Fibroblast of the conjunctiva (primary cell): ENCODE measurements at regions not wholly inside any gene's neighbourhood (a gene's known extent, or its start where the extent isn't known, plus 50 kb on each side); places are given as distances from the start of the nearest gene placed in this dataset.
A peak's percentile ranks its signal among the peaks of the same experiment; 100 is the strongest.
"Not testable (repeated sequence)": the region's sequence is repeated elsewhere in the genome, so short reads cannot be mapped to it uniquely, and the experiment has no call there.

Experiments used
- DNase-seq: peaks from one replicate; pipeline ENCODE4 v3.0.0-alpha.2; 2010; ENCODE audit warnings: low read depth

DNA sequence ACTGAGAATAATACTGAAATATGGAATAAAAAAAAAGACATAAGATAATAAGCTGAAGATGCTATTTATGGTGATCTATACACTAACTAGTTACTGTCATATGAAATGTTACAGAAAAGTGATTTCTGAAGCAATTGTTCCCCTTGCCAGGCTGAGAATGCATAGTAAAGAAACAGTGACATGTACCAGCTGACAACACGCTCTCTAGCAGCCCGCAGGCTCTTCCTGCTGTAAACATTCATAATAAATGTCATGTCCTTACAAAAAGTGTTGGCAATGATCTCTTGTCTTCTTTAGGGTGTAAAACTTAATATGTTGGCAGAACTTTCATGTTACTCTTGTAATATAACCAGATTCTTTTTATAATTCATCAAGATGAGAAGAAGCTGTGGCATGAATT lies 1171.3 kb downstream of the DSC3 start:
- no peak for DNase-seq

DNA sequence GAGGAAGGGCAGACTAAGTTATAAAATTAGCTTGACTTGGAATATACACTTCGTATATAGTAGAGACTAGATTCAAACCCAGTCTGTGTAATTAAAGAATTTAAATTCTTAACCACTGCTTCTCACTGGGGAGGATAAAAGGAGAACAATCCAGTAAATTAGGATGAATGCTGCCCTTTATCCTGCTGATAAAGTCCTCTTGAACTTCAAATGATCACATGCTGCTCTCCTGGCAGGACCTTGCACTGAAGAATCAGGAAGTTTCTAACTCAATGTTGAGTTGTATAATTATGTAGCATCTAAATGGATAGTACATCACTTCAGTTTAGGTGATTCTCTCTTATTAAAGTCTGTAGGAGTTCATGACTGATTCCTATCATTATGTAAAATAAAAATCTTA lies 1179.7 kb downstream of the DSC3 start:
- DNase-seq: no peak

DNA sequence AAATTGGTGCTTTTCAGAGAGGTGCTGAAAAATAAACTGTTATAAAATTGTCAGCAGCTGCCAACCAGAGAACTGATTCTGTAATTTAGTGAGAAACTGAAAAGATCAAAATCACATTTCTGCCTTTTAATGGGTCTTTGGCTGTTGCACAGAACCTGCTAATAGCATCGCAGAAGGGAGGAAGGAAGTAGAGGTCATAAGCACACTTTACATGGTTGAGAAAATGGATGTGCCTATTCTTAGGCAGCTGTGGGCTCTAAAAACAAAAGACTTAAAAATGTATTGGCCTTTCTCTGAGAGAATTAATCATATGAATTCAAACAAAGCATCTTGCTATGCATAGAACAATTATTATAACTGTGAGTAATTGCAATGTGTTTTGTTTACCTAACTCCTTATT lies 1186.9 kb downstream of the DSC3 start:
- DNase-seq: no peak

DNA sequence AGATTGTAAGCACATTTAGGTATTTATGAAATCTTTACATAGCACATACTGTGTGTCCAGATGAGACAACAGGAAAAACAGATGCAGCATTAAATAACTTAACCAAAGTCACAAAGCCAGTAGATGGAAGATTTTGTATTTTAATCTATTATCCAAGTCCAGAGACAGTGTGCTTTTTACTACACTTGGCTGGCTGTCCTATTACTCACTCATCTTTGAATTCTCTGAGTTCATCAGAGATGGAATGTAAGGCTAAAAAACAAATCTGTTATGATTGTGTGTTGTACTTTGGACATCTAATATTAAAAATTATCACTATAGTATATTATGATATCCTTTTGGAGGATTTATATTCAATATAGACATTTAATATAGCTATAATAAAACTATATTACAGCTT lies 1189.4 kb downstream of the DSC3 start:
- DNase-seq: no peak

DNA sequence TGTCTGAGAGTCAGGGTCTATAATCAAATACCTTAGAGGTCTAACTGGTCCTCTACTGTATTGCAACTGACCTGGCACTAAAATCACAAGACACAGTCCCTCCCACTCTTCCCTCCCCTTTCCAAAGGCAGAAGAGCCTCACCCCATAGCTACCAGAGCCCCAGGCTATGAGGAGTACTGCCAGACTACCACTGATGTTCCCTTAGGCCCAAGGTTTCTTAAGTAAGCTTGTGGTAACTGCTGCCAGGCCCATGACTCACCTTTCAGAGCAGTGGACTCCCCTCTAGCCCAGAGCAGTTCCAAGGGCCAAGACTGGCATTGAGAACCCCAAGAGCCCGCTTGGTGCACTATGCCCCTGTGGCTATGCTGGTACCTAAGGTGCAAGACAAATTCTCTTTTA lies 1193.4 kb downstream of the DSC3 start:
- DNase-seq: no peak

DNA sequence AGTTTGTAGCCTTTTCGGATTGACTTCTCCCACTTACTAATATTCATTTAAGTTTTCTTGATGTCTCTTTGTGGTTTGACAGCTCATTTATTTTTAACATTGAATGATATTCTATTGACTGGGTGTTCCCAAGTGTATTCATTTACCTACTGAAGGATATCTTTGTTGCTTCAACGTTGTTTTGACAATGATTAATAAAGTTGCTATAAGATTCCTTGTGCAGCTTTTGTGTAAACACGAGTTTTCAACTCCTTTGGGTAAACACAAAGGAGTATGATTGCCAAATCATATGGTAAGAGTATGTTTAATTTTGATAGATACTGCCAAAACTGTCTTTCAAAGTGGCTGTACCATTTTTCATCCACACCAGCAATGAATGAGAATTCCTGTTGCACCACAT lies 1200.9 kb downstream of the DSC3 start:
- DNase-seq: no peak

DNA sequence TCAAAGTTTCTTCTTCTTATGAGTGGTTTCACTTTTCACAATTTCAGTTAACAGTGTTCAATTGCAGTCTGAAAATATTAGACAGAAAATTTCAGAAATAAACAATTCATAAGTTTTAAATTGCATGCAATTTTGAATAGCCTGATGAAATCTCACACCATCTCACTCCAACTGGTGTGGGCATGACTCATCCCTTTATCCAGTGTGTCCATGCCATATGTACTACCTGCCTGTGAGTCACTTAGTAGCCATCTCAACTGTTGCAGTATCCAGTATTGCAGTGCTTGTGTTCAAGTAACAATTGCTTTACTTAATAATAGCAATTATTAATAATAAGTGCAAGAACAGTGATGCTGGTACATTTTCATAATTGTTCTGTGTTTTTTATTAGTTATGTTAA lies 1202.5 kb downstream of the DSC3 start:
- peak; percentile 69 for DNase-seq

DNA sequence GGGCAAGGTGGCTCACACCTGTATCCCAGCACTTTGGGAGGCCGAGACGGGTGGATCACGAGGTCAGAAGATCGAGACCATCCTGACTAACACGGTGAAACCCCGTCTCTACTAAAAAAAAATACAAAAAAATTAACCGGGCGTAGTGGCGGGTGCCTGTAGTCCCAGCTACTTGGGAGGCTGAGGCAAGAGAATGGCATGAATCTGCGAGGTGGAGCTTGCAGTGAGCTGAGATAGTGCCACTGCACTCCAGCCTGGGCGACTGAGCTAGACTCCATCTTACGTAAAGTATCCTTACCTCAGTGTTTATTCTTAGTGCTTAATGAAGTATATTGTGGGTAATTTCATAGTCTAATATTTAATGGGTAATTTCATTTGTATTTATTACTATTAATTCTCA lies 1203.6 kb downstream of the DSC3 start:
- not testable (repeated sequence) for DNase-seq

DNA sequence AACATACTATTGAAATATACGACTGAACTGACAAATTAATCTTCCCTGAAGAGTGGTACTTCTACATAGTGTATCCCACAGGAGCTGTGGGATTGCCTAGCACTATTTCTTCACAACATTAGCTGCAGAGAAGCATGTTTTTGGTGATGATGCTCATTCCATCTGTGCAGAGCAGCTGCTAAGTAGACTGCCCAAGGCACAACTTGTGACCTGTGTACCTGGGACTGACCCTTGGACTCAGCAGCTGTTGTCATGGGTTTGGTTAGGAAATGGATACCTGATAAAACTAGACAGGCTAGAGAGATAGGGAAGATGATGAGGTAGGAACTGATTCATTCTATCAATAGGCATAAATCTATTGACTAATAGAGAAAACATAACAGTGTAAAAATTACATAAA lies 1204.0 kb downstream of the DSC3 start:
- DNase-seq: no peak

DNA sequence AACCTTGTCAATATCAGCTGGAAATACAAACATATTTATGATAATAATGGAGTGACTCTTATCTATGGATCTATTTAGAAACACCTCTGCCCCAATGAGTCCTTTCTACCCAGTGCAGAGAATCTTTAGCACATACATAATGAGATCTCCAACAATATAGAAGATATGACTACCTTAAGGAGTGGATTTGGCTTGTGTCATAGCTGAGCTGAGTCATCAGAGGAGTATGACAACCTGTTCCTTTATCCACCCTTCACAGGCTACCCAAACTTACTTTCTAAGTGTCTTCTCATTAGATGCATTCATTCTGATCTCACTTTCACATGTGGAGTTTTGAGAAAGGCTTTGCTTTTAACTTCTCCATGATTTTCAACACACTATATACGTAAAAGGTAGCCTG lies 1218.9 kb downstream of the DSC3 start:
- no peak for DNase-seq

DNA sequence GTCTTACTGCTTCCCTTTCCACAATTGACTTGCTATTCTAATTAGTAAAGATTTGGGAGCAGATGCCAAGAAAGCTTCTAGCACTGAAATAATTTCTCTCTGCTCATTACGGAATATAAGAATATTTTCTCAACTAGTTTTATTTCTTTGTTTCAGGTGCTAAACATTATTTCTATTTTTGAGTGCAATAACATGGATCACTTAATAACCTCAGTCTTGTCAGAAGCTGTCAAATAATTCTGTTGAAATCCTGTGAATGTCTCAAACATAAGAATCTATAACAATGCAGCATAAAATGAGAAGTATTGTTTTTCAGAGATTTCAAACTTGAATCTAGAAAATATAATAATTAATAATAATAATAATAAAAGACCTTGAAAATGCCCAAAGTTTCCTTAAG lies 1221.0 kb downstream of the DSC3 start:
- no peak for DNase-seq

DNA sequence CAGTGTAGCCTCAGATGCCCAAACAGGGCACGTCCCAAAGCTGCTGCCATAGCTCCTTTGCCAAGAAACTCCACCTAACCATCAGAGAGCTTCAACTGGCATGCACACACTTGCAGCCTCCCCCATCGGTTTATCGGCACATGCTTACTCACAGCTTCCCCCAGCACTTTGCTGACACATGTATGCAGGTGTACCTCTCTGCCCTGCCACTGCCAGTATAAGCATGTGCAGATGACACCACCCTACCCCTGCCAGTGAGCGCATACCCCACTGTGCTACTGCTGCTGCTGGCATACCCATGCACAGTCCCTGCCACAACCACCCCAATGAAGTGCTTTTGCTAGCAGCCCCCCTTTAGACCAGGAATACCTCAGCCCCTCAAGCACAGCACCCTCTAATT lies 1231.0 kb downstream of the DSC3 start:
- no peak for DNase-seq

DNA sequence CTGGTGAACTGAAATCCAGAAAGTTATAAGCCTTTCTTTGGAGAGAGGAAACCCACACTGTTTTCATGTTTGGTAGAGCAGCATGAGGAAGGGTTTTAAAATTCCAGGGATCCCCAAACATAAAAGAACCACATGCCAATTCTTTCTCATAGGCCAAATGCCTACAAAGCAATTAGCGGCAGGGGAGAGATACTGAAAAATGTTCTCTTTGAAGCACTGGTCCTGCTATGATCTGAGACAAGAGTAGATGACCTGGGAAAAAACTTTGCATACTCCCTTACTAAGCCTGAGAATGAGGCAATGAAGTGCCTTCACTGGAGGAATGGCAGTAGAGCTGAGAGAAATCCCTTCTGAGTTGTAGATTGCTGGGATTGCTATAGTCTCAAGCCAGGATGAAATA lies 1261.7 kb downstream of the DSC3 start:
- DNase-seq: no peak

DNA sequence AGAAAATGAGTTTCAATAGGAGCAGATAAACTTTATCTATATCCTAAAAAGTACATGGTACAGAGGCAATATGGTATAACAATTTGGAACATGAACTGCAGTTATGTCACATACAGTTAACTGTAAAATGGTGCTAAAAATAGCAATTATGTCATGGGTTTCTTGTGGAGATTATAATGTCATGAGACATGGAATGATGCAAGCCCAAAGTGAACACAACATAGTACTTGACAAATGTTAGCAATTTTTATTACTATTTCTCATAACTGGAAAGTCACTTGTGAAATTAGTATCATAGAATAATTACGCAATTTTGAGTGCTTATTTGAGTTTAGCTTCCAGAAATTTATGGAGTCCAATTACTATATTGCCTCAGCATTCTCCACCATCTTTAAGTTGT lies 1263.4 kb downstream of the DSC3 start:
- DNase-seq: no peak

DNA sequence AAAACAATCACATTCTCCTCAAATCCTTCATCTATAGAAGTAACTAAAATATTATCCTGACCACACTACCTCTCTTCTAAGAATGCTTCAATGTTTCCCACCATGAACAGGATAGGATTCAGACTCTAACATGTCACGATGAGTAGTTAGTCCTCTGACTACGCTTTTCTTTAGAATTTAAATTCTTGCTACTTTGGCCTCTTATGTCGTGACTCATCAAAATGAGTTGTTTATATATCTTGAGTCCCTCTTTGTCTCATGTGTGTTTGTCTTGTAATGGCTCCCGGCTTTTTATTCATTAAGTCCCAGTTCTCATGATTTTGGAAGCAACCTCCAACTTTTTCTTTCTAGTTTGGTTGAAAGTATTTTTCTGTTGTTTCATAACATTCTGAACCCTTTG lies 1289.2 kb downstream of the DSC3 start:
- no peak for DNase-seq

DNA sequence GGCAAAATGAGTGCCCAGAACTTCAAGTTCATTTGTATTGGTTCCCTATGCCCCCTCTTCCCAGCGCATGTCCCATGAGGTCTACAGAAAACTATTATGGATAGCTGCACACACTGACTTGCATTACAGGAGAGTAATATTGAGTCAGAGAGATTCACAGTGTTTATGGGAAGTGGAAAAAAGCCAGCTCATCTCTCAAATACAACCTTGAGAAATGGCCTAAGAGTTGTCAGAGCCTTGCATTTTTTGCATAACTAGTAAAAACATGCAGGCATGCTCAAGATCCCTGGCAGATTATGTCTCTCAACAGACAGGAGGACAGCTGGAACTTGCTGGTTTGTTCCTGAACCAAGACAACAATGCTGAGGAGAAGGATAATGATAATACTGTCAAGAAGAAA lies 1292.8 kb downstream of the DSC3 start:
- no peak for DNase-seq

DNA sequence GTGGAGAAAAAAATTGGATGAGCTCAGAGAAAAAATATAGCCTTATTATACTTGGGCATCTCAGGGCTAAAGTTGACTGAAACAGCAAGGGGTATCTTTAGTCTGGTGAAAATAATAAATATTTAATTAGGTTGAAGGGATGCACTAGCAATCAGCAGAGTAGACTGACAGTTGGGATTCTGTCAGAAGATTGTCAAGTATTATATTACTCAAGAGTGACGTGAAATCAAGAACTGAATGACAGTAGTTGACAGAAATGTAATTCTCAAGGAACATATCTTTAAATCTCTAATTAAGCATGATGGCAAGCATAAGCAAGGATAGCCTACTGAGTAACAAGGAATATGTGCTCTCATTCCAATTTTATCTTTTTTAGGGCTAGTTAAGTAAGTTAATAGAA lies 1301.1 kb downstream of the DSC3 start:
- no peak for DNase-seq

DNA sequence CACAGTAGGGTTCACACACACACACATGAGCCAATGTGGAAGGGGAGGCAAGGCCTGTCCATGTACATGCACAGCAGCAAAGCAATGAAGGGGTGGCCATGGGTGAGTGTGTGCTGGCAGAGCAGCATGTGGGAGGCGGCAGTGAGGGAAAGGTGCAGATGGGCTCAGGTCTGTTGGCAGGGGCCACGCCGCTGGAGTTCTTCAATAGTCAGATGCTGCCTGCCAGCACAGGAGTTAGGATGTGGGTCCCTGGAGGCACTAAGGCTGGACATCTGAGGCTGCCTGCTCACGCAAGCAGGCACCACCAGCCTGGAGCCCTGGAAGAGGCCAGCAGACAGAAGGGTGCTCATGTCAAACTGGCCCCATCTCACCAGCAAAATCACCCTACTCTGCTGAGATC lies 1304.9 kb downstream of the DSC3 start:
- DNase-seq: no peak

DNA sequence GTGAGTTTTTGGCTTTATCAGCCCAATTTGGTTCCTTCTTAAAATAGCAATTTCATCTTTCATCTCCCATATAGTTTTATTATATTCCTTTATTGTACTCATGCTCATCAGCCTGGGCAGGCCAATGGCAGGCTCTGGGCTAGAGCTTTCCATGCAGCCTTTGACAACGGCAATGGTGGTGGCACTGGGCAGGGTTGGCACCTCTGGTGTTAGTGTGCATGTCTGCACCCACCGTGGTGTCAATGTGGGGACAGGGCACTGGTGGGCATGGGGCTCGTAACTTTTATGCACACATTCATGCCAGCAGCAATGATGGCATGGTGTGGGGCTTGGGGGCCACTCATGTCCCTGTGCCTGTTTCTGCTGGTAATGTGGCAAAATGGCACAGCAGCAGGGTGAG lies 1305.4 kb downstream of the DSC3 start:
- no peak for DNase-seq

DNA sequence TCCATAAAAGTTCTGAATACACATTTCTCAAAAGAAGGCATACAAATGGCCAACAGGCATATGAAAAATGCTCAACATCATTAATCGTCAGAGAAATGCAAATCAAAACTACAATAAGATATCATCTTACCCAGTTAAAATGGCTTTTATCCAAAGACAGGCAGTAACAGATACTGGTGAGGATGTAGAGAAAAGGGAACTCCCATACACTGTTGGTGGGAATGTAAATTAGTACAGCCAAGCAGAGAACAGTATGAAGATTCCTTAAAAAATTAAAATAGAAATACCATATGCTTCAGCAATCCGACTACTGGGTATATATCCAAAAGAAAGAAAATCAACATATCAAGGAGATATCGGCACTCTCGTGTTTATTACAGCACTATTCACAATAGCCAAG lies 1312.5 kb downstream of the DSC3 start:
- DNase-seq: no peak

DNA sequence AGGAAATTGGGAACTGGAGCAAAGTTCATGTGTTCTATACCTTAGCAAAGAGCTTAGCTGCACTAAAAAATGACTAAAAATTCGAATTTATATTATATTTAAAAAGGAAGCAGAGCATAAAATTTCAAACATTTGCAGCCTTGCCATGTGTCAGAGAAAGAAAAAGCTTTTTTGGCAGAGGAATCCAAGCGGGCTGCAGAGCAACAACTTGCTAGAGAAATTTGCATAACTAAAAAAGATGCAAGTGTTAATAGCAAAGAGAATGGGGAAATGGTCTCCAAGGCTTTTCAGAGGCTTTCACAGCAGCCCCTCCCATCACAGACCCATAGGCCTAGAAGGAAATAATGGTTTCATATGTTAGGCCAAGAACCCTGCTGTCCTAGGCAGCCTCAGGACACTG lies 1315.9 kb downstream of the DSC3 start:
- DNase-seq: no peak

DNA sequence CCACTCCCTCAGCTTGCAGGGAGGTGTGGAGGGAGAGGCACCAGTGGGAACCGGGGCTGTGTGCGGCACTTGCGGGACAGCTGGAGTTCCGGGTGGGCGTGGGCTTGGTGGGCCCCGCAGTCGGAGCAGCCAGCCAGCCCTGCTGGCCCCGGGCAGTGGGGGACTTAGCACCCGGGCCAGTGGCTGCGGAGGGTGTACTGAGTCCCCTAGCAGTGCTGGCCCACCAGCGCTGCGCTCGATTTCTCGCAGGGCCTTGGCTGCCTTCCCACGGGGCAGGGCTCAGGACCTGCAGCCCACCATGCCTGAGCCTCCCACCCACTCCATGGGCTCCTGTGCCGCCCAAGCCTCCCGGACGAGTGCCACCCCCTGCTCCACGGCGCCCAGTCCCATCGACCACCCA lies 1319.1 kb downstream of the DSC3 start:
- not testable (repeated sequence) for DNase-seq

DNA sequence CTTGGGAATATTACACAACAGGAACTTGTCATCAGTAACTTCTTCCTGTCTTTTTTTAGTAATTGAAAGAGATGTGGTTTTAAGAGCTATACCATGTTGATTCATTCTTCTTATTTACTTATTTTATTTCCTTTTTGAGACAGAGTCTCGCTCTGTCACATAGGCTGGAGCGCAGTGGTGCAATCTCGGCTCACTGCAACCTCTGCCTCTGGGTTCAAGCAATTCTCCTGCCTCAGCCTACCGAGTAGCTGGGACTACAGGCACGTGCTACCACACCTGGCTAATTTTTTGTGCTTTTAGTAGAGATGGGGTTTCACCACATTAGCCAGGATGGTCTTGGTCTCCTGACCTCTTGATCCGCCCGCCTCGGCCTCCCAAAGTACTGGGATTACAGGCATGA lies 1326.6 kb downstream of the DSC3 start:
- DNase-seq: not testable (repeated sequence)

DNA sequence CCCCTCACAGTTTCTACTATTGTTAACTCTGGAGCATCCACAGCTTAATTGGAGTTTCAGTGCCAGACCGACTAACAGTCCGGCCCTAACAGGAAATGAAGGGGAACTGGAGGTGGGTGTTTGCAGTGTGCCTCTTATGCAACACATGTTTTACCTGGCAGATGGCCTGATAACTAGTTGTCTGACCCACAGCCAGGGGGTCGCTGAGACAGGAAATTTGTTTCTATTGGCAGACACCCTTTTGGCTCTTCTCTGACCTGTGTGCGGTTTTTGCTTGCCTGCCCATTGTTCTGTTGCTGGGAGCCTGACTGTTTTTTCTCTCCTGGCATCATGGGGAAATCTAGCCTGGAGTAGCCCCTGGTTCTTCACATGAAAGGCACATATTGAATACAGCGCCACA lies 1329.8 kb downstream of the DSC3 start:
- no peak for DNase-seq

DNA sequence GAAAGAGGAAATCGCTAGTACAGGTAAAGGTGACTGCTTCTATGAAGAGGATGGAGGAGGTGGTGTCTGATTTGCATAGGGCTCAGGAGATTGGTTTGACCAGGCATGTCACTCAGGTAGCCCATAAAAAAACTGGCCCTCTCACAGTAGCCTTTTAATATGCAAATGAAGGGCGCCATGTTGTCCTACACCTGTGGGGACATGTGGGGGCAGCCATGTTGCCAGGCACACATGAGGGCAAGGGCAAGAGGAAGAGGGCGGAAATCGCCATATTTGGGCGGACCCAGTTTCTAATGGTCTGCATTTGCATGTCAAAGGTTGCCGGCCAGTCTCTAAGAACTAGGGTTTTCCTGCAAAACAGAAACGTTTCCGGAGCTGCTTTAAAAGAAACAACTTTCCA lies 1330.6 kb downstream of the DSC3 start:
- no peak for DNase-seq
